IPS DF 6.9 (cell line): ENCODE measurements at regions not wholly inside any gene's neighbourhood (a gene's known extent, or its start where the extent isn't known, plus 50 kb on each side); places are given as distances from the start of the nearest gene placed in this dataset.
"Not testable (repeated sequence)": the region's sequence is repeated elsewhere in the genome, so short reads cannot be mapped to it uniquely, and the experiment has no call there.

Source experiments
- DNase-seq: peaks from one replicate; pipeline ENCODE4 v3.0.0-alpha.2; 2013; ENCODE audit warnings: low read depth, low spot score
- H3K27ac ChIP-seq: one replicate; pipeline ENCODE4 v1.5.1; 2013; ENCODE audit warnings: low read length, control low read depth
- H3K27me3 ChIP-seq: 2 replicates; pipeline ENCODE4 v1.6.1; 2013; ENCODE audit warnings: mild to moderate bottlenecking, low read length; ENCODE audit not compliant: control insufficient read depth, insufficient read depth
- H3K36me3 ChIP-seq: 2 replicates; pipeline ENCODE4 v1.6.1; 2013; ENCODE audit warnings: low read length; ENCODE audit not compliant: control insufficient read depth, insufficient read depth
- H3K4me1 ChIP-seq: 2 replicates; pipeline ENCODE4 v1.6.1; 2013; ENCODE audit warnings: low read length; ENCODE audit not compliant: control insufficient read depth, insufficient read depth
- H3K4me3 ChIP-seq: 2 replicates; pipeline ENCODE4 v1.5.1; 2013; ENCODE audit warnings: mild to moderate bottlenecking, low read length
- H3K9me3 ChIP-seq: 2 replicates; pipeline ENCODE4 v1.6.1; 2013; ENCODE audit warnings: low read length, inconsistent platforms; ENCODE audit not compliant: control insufficient read depth, insufficient read depth
- WGBS: extraction: QIAGEN DNeasy Blood & Tissue Kit; methylation state at CpG from one replicate; pipeline ENCODE4 v1.1.7; 2013; ENCODE audit warnings: mixed read lengths, missing lambda C conversion rate; ENCODE audit not compliant: insufficient read length, insufficient coverage; 5-methylcytosine and 5-hydroxymethylcytosine counted together

DNA sequence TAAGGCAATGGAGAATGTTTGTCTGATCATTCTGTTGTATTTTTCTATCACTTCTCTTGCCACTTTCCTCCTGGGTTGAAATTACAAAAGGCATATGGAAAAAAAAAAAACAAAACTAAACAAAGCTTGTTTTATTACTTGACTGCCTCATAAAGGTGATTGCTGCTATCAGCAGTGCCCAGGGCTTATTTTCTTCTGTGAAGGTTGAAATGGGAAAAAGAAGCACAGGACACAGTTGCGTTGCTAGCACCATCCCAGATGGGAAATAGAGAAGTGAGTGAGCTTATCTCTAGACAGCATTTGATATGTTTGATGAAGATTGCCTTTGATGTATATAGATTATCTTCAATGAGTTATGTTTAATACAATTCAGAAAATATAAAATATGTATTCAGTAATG is 633.8 kb upstream of the ZNF804A start:
- no CpG with 5 or more reads among the region's 1 CpG for WGBS
- Histone ChIP-seq H3K27me3 (no peaks in the 10 kb centered on the region), H3K9me3 (no peaks in the 10 kb centered on the region), H3K4me3 (no peak overlapping the region), H3K27ac (no peak overlapping the region), H3K4me1 (no peaks in the 10 kb centered on the region), H3K36me3 (no peaks in the 10 kb centered on the region)
- DNase-seq, result no peak

DNA sequence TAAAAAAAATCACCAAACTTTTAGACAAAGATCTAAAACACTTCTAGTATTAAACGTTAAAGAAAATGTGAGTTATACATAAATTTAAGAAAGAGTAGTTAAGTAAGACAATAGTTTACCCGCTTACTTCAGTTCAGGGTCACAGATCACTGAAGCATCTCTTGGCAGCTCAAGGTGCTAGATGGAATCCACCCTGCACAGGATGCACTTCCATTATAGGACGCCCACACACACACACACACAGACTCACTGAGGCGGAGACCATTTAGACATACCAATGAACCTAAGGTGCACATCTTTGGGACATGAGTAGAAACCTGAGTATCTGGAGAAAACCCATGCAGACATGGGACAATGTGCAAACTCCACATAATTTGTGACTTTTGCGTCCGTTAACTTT is 630.6 kb upstream of the ZNF804A start:
- Histone ChIP-seq H3K27me3 (no peaks in the 10 kb centered on the region), H3K36me3 (no peaks in the 10 kb centered on the region), H3K9me3 (no peaks in the 10 kb centered on the region), H3K4me1 (no peaks in the 10 kb centered on the region), H3K4me3 (no peak overlapping the region), H3K27ac (no peak overlapping the region)
- no CpG with 5 or more reads among the region's 6 CpGs for WGBS
- no peak for DNase-seq

DNA sequence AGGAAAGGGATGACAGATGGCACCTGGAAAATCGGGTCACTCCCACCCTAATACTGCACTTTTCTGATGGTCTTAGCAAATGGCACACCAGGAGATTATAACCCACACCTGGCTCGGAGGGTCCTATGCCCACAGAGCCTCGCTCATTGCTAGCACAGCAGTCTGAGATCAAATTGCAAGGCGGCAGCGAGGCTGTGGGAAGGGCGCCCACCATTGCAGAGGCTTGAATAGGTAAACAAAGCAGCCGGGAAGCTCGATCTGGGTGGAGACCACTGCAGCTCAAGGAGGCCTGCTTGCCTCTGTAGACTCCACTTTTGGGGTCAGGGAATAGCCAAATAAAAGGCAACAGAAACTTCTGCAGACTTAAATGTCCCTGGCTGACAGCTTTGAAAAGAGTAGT is 622.7 kb upstream of the ZNF804A start:
- not testable (repeated sequence) for H3K36me3 ChIP-seq, H3K4me3 ChIP-seq, H3K4me1 ChIP-seq, H3K27me3 ChIP-seq, H3K27ac ChIP-seq, H3K9me3 ChIP-seq, DNase-seq
- WGBS, result no CpG with 5 or more reads among the region's 8 CpGs

DNA sequence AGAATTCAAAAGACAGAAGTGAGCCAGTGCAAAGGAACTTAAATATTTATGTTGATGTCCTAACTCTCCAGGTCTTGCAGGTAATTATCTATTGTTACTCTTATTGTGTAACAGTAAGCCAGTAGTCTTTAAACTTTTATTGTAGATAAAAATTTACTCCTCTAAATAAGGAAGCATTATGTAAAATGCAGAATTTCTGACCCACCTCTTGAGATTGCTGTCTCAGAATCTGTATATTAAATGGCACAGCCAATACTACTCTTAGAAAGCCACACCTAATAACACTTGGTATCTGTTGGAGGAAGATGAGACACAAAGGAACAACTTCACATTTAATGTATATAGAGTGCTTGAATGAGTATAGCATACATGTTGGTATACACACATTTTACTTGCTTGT is 613.5 kb upstream of the ZNF804A start:
- no peaks in the 10 kb centered on the region for H3K36me3 ChIP-seq
- H3K27me3 ChIP-seq, result no peaks in the 10 kb centered on the region
- no peak overlapping the region for H3K4me3 ChIP-seq
- no peaks in the 10 kb centered on the region for H3K9me3 ChIP-seq
- no peaks in the 10 kb centered on the region for H3K4me1 ChIP-seq
- H3K27ac ChIP-seq, result no peak overlapping the region
- no peak for DNase-seq

DNA sequence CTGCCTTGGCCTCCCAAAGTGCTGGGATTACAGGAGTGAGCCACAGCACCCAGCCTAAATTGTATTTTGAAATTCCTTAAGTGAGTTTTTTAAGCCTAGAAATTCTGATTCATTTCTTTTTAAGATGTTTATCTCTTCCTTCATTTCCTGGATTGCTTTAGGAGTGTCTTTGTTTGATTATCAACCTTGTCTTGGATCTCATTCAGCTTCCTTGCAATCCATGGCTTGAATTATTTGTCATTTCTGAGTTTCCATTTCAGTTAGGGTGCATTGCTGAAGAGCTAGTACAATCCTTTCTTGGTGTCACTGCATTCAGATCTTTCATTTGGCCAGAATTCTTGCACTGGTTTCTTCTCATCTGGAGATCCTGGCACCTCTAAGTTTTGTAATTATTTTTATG is 606.4 kb upstream of the ZNF804A start:
- Histone ChIP-seq H3K9me3 (no peaks in the 10 kb centered on the region), H3K4me3 (no peak overlapping the region), H3K27me3 (no peaks in the 10 kb centered on the region), H3K36me3 (no peaks in the 10 kb centered on the region), H3K27ac (no peak overlapping the region), H3K4me1 (no peaks in the 10 kb centered on the region)
- no peak for DNase-seq

DNA sequence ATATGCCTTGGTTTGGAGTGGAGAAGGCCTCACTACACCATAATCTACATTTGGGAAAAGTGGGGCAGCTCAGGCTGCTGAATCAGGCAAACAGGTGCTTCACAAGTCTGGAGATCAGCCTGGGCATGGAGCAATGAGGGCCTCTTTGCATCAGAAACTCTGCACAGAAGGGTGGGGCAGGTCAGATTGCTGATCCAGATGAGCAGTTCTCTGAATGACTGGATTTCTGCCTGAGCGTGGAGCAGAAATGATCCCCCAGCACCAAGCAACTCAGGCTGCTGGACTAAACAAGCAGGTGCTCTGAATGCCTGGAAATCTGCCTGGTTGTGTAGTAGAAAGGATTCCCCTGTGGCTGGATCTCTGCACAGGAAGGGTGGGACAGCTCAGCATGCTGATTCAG is 605.3 kb upstream of the ZNF804A start:
- no peak overlapping the region for H3K4me3 ChIP-seq
- H3K27ac ChIP-seq, result no peak overlapping the region
- H3K36me3 ChIP-seq, result no peaks in the 10 kb centered on the region
- no peak for DNase-seq
- H3K9me3 ChIP-seq, result no peaks in the 10 kb centered on the region
- H3K27me3 ChIP-seq, result no peaks in the 10 kb centered on the region
- H3K4me1 ChIP-seq, result peaks cover 2% of the 10 kb centered on the region
- no CpG with 5 or more reads among the region's 1 CpG for WGBS

DNA sequence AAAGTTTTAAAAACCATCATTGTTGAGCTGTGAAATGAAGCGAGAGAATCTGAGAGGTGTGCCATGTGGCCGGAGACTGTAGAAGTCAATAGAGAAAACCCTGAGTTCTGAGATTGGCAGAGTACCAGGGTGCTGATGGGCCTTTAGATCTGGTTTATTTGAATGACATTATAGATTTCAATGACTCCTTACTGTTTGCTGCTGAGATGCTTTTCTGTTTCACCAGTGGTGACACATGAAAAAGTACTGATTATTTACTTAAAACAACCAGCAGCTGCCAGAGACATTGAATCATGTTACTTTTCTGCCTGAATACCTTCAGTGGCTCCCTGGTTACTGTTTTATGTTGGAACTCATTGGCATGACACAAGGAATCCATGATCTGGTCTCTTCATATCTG is 602.7 kb upstream of the ZNF804A start:
- no peak for DNase-seq
- Histone ChIP-seq H3K9me3 (no peaks in the 10 kb centered on the region), H3K27ac (no peak overlapping the region), H3K36me3 (no peaks in the 10 kb centered on the region), H3K4me3 (no peak overlapping the region), H3K27me3 (no peaks in the 10 kb centered on the region), H3K4me1 (peaks cover 2% of the 10 kb centered on the region)
- no CpG with 5 or more reads among the region's 2 CpGs for WGBS

DNA sequence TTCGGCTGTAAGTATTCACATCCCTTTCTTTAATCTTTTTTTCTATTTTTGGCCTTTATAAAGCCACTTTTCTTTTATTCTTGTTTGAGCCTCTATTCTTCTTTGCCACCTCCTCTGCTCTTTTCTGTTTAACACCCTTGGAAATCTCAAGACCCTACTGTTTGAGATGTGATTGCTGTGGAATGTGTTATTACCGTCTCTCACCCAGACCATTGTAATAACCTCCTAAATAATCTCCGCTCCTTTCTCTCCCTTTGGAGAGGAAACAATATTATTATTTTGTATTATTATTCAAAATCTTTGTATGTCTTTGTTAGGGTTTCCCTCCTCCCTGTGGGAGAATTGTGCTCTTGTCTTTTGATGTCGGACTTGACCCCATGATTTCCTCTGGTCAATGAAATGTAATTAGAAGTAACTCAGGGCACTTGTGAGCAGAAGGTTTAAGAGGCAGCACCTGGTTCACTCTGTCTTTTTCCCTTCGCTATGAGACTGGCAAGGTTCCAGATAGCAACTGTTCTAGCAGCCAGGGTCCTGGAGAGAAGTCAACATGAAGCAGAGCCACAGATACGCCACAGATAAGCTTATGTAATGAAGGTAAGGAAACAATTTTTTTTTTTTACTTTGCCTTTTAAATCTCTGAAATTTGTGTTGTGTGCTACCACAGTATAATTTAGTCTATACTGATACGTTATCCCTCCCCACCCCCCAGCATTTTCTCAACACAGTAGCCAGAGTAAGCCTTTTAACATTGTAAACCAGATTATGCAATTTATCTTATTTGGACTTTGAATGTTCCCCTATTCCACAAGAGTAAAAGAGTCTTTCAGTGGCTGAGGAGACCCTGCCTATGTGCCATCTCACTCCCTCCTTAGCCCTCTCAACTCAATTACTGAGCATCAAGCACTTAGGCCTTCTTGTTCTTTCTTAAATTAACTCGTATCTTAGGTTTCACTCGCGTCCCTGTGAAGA is 601.2 kb upstream of the ZNF804A start:
- H3K27me3 ChIP-seq, result no peaks in the 10 kb centered on the region

DNA sequence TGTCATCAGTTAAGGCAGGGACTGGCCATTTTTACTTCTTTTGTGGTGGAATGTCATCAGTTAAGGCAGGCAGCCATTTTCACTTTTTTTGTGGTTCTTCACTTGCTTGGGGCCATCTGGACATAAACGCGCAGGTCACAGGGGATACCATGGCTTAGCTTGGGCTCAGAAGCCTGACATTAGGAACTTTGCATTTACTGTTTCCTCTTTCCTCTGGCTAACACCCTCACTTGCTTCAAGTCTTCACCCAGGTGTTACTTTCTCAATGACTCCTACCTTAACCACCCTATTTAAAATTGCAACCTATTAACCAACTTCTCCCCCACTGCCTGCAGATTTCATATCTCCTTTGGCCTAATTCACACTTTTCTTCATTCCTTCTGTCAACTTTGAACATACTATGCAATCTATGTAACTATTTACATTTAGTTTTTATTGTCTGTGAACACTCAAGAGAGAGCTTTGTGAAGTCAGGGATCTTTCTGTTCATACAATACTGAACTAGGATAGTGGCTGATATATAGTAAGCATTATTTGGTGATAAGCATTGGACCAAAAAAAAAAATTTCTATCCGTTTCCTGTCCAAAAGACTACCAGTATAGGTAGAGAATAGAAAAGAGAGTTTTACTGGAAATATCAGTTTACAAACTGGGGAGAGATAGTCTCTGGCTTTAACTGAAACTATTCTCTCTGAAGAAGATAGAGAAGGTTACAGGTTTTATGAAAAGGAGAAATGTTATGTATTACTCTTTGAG is 600.1 kb upstream of the ZNF804A start:
- no peaks in the 10 kb centered on the region for H3K36me3 ChIP-seq
- WGBS, result no CpG with 5 or more reads among the region's 3 CpGs
- no peak overlapping the region for H3K27ac ChIP-seq
- peaks cover 2% of the 10 kb centered on the region for H3K4me1 ChIP-seq
- no peak for DNase-seq
- H3K9me3 ChIP-seq, result no peaks in the 10 kb centered on the region
- no peaks in the 10 kb centered on the region for H3K27me3 ChIP-seq
- H3K4me3 ChIP-seq, result no peak overlapping the region

More for the DNA sequence above, 601.2 kb upstream of the ZNF804A start:
- Histone ChIP-seq H3K36me3 (no peaks in the 10 kb centered on the region), H3K4me3 (no peak overlapping the region), H3K4me1 (peaks cover 2% of the 10 kb centered on the region), H3K9me3 (no peaks in the 10 kb centered on the region), H3K27ac (no peak overlapping the region)
- WGBS, result no CpG with 5 or more reads among the region's 10 CpGs
- no peak for DNase-seq

DNA sequence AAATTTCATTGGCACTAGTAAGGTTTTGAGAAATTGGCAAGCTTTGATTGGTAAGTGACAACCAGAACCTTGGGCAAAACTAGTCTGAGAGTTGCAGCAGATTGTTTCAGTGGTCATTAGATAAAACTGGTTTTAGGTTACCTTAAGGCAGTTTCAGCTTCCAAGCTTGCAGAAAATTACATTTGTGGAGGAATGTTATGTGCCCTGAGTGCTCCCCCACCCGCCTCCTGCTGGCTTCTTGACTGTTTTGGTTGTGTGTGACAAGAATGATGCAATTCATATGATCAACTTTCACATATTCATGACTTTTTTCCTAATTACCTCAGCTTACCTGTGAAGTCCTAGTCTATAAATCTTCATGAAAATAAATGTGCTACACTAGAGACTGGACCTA is 599.5 kb upstream of the ZNF804A start:
- no peaks in the 10 kb centered on the region for H3K27me3 ChIP-seq
- DNase-seq, result no peak
- H3K27ac ChIP-seq, result no peak overlapping the region
- H3K4me3 ChIP-seq, result no peak overlapping the region
- H3K9me3 ChIP-seq, result no peaks in the 10 kb centered on the region
- peaks cover 2% of the 10 kb centered on the region for H3K4me1 ChIP-seq
- no CpG with 5 or more reads among the region's 1 CpG for WGBS
- H3K36me3 ChIP-seq, result no peaks in the 10 kb centered on the region
